ENCODE measurements at regions not wholly inside any gene's neighbourhood (a gene's known extent, or its start where the extent isn't known, plus 50 kb on each side); places are given as distances from the start of the nearest gene placed in this dataset.

DNA sequence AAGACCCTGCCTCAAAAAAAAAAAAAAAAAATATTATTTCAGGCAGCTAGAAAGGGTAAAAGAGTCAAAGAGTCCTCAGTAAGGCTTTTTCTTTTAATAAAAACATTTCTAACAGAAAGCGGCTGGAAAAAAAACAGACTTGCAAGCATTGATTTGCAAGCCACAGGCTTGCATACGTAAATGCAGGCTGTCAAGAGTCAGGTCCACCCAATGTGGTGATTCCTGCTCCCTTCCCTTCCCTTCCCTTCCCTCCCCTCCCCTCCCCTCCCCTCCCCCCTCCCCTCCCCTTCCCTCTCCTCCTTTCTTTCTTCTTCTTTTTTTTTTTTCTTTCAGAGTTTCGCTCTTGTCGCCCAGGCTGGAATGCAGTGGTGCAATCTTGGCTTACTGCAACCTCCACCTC, 74.4 kb upstream of the GULP1 start:
- no peak for DNase-seq (ENCODE audit: low spot score)

DNA sequence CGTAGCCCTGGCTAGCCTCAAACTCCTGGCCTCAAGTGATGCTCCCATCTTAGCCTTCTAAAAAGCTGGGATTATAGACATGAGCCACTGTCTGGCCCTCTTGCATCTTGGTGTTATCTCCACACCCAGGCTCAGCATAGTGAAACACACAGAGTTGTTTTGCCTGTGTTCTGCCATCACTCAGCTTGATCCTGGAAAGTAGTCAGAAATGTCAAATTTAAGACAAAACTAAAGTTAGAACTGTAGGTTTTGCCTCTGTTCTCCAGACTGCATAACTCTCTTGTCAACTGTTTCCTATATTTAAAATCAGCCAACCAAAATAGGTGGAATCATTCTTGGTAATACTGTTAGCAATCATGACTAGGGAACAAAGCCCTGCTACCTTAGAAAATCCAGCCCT, 72.1 kb upstream of the GULP1 start:
- DNase-seq (ENCODE audit: low spot score), result no peak

DNA sequence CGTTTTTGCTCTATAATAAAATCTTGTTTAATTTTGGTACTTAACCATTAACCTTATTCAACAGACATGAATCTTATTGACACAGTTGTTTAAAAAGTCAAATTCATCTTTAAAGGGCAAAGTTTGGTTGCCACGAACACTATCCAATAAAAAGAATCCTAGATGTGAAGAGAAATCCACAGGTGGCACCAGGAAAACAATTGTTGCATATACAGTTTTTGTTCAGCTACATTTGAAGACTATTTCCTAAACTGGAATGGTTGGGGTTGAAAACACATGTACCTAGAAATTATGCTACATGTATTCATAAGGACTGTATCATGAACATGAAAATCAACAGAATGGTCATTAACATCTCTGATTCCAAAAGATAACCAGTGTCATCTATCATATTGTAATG, 71.1 kb upstream of the GULP1 start:
- DNase-seq (ENCODE audit: low spot score), result no peak

DNA sequence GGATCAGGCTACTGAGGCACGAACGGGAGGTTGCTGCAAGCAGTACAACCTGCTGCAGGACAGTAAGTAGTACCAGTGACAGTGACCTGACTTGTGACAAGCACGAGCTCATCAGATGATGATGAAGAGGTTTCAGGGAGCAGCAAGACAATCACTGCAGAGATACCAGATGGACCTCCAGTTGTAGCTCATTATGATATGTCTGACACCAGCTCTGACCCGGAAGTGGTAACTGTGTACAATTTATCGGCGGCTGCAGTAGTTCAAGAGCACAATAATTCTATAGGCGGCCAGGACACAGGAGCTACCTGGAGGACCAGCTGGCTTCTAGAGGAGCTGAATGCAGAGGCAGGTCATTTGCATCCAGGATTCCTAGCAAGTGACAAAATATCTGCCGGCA, 64.0 kb upstream of the GULP1 start:
- DNase-seq (ENCODE audit: low spot score), result no peak

DNA sequence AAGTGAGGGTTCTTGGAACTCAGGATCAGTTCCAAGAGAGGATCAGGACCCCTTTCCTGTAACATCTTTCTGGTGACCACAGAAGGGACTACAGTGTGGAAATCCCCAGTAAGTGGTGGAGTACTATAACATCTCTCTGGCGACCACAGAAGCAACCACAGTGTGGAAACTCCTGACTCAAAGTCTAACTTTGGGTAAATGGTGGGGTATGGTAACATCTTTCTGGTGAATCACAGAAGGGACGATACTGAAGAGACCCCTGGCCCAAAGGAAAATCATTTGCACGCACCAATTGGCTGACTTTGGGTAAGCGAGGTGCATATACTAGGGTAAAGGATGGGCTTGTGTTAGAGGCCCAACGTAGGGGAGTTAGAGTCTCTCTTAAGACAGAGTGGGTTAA, 56.3 kb upstream of the GULP1 start:
- no peak for DNase-seq (ENCODE audit: low spot score)

DNA sequence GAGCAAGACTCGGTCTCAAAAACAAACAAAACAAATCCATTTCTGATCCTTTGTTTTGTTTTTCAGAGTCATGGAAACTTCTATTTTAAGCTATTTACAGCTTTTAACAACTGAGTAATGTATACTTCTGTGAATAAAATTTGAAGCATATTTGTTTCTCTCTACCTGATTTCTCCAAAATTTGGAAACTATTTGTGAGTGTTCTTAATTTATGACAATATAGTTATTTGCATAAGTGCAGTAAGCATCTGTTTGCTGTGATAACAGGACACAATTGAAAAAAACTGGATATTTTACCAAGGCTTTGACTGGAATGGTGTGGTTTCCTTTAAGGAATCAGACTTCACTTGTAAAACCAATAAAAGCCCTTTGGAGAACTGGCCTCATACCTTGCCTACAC, 53.3 kb upstream of the GULP1 start:
- no peak for DNase-seq (ENCODE audit: low spot score)
